Peyer's patch (tissue), 4 donors: ENCODE measurements at regions not wholly inside any gene's neighbourhood (a gene's known extent, or its start where the extent isn't known, plus 50 kb on each side); places are given as distances from the start of the nearest gene placed in this dataset.

ENCODE experiments used
- DNase-seq, 3 donors: peaks; one replicate each; pipeline ENCODE4 v3.0.0-alpha.2; 2017 to 2019
- H3K27ac ChIP-seq, 4 donors: fragments of 200-600 bp; sonication (generic); one replicate each; pipeline ENCODE4 v1.5.1; 2016 to 2019
- H3K27me3 ChIP-seq, 2 donors: fragments of 200-600 bp; sonication (generic); one replicate each; pipeline ENCODE4 v1.5.1; 2019
- H3K36me3 ChIP-seq, 3 donors: fragments of 200-600 bp; sonication (generic); one replicate each; pipeline ENCODE4 v1.5.1; 2016 to 2019
- H3K4me1 ChIP-seq, 4 donors: fragments of 200-600 bp; sonication (generic); one replicate each; pipeline ENCODE4 v1.5.1; 2016 to 2019
- H3K4me3 ChIP-seq, 4 donors: fragments of 200-600 bp; sonication (generic); 1 replicate in 3 of 4; 2 replicates in 1 of 4; pipeline ENCODE4 v1.5.1; 2016 to 2019; ENCODE audit warnings: mild to moderate bottlenecking in 1 of 4
- H3K9me3 ChIP-seq, 4 donors: fragments of 200-600 bp; sonication (generic); one replicate each; pipeline ENCODE4 v1.5.1; 2016 to 2019; ENCODE audit warnings: mild to moderate bottlenecking in 1 of 4
- CTCF ChIP-seq, 6 experiments: fragments of 450-650 bp in 4 of 6; fragments of 200-600 bp in 2 of 6; sonication (generic) in 1 of 6; IDR thresholded peaks; one replicate each; pipeline ENCODE4 v1.5.1; 2017 to 2019; ENCODE audit warnings: antibody characterized with exemption in 6 of 6, mild to moderate bottlenecking in 3 of 6, moderate library complexity in 1 of 6
- POLR2A ChIP-seq, 2 donors: fragments of 450-650 bp; IDR thresholded peaks; one replicate each; pipeline ENCODE4 v1.5.1; 2017; ENCODE audit warnings: antibody characterized with exemption in 2 of 2, mild to moderate bottlenecking in 2 of 2, moderate library complexity in 2 of 2

GRCh38 chr12:124396544-124397398 is 101.9 kb downstream of the RFLNA start:
- Histone ChIP-seq H3K27me3 (no peaks in the 10 kb centered on the region), H3K4me1 (peaks cover 7 to 70% (median 13%) of the 10 kb centered on the region in 4 donors), H3K4me3 (no peak overlapping the region), H3K9me3 (no peaks in the 10 kb centered on the region), H3K27ac (peak overlapping the region in 2 of 4 donors; percentile 14 to 47), H3K36me3 (peaks cover 0 to 39% (median 0%) of the 10 kb centered on the region in 3 donors)
- no peak for TF ChIP-seq CTCF (IDR thresholded peaks at IDR 0.05)
- TF ChIP-seq POLR2A (IDR thresholded peaks at IDR 0.05), result no peak
- DNase-seq, result peak in 2 of 3 donors; percentile 85 to 89

GRCh38 chr12:124395986-124396385 is 101.1 kb downstream of the RFLNA start:
- Histone ChIP-seq H3K27ac (peak overlapping the region in 2 of 4 donors; percentile 42 to 47), H3K36me3 (peaks cover 0 to 37% (median 0%) of the 10 kb centered on the region in 3 donors), H3K27me3 (no peaks in the 10 kb centered on the region), H3K4me3 (no peak overlapping the region), H3K9me3 (no peaks in the 10 kb centered on the region), H3K4me1 (peaks cover 7 to 75% (median 15%) of the 10 kb centered on the region in 4 donors)
- no peak for DNase-seq
- TF ChIP-seq POLR2A (IDR thresholded peaks at IDR 0.05) (no peak), CTCF (IDR thresholded peaks at IDR 0.05) (no peak)

GRCh38 chr12:124395284-124395752 is 100.4 kb downstream of the RFLNA start:
- peaks cover 0 to 31% (median 0%) of the 10 kb centered on the region in 3 donors for H3K36me3 ChIP-seq
- TF ChIP-seq POLR2A (IDR thresholded peaks at IDR 0.05) (no peak), CTCF (IDR thresholded peaks at IDR 0.05) (no peak)
- H3K9me3 ChIP-seq, result no peaks in the 10 kb centered on the region
- H3K27me3 ChIP-seq, result no peaks in the 10 kb centered on the region
- no peak overlapping the region for H3K4me3 ChIP-seq
- DNase-seq, result no peak
- peaks cover 9 to 82% (median 21%) of the 10 kb centered on the region in 4 donors for H3K4me1 ChIP-seq
- H3K27ac ChIP-seq, result peak overlapping the region in 1 of 4 donors; percentile 42

GRCh38 chr12:124394462-124395128 is 99.7 kb downstream of the RFLNA start:
- DNase-seq, result no peak
- H3K9me3 ChIP-seq, result no peaks in the 10 kb centered on the region
- H3K27ac ChIP-seq, result peak overlapping the region in 2 of 4 donors; percentile 42 to 93
- peaks cover 0 to 27% (median 0%) of the 10 kb centered on the region in 3 donors for H3K36me3 ChIP-seq
- peaks cover 14 to 89% (median 28%) of the 10 kb centered on the region in 4 donors for H3K4me1 ChIP-seq
- no peak for TF ChIP-seq POLR2A (IDR thresholded peaks at IDR 0.05)
- no peak for TF ChIP-seq CTCF (IDR thresholded peaks at IDR 0.05)
- no peaks in the 10 kb centered on the region for H3K27me3 ChIP-seq
- H3K4me3 ChIP-seq, result no peak overlapping the region

GRCh38 chr12:124393831-124394230 is 98.9 kb downstream of the RFLNA start:
- TF ChIP-seq CTCF (IDR thresholded peaks at IDR 0.05) (no peak), POLR2A (IDR thresholded peaks at IDR 0.05) (no peak)
- DNase-seq, result no peak
- Histone ChIP-seq H3K9me3 (no peaks in the 10 kb centered on the region), H3K36me3 (peaks cover 0 to 20% (median 0%) of the 10 kb centered on the region in 3 donors), H3K4me1 (peaks cover 16 to 97% (median 32%) of the 10 kb centered on the region in 4 donors), H3K27ac (peak overlapping the region; percentile 5 to 96 (median 87)), H3K4me3 (no peak overlapping the region), H3K27me3 (no peaks in the 10 kb centered on the region)
